Head of caudate nucleus (tissue), 42 donors: ENCODE measurements at regions not wholly inside any gene's neighbourhood (a gene's known extent, or its start where the extent isn't known, plus 50 kb on each side); places are given as distances from the start of the nearest gene placed in this dataset.
"Not testable (repeated sequence)": the region's sequence is repeated elsewhere in the genome, so short reads cannot be mapped to it uniquely, and the experiment has no call there.

ENCODE experiments used
- DNase-seq, 42 donors: peaks; one replicate each; pipeline versions ENCODE4 v3.0.0 to v3.0.0-alpha.2; 2020 to 2021; ENCODE audit warnings: mixed read lengths in 7 of 42
- intact Hi-C: fragments of 100-400 bp; cut with DNase I; formaldehyde crosslinking; loops from one replicate; pipeline ENCODE4 v1.15.0; 2022

DNA sequence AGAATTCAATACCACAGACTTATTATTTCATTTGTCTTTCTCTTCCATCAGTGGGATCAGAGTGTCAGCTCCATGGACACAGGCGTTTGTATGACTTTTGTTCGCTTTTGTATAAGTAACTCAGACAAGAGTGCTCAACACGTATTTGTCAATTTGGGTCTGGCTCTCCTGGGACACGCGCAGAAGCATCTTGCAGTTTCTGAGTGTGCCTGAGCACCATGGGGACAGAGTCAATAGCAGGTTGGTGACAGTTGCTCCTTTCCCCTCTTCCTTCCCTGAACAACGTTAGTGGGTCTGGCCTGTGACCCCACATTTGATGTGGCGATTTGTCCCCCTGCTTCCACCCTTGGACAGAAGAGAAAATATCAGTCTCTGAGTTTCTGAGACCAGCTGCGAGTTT, 120.4 kb upstream of the SDK1 start:
- no peak for DNase-seq
- intact Hi-C loops = no loop called here

DNA sequence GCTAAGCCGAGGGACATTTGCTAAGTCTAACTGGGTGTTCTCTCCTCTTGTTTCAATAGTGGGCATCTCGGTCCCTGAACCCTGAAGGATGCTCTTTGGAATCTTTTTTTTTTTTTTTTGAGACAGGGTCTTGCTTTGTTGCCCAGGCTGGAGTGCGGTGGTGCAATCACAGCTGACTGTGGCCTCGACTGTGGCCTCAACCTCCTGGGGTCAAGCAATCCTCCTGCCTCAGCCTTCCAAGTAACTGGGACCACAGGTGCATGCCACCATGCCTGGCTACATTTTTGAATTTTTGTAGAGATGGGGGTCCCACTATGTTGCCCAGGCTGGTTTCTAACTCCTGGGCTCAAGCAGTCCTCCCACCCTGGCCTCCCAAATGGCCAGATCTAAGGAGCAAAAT, 119.0 kb upstream of the SDK1 start:
- intact Hi-C loops, DNase-seq: not testable (repeated sequence)

DNA sequence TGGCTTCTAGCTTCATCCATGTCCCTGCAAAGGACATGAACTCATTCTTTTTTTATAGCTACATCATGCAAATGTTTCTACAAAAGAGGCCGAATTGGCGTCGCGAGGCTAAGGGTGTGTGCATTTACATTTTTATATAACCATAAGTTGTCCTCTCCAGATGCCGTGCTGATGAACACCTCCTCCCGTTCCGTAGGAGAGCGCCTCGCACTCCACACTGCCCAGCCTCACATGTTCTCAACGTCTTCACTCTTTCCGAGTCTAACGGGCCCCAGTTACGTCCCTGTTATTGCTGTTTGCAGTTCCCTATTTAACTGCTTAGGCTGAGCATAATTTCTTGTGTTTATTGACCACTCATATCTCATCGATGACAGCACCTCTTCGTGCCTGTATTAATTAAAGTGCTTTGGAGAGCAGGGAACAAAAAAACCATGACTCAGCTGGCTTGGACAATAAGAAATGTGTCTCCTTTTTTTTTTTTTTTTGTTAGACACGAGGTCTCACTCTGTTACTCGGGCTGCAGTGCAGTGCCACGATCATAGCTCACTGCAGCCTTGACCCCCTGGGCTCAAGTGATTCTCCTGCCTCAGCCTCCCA, 113.5 kb upstream of the SDK1 start:
- DNase-seq = no peak
- intact Hi-C loops = no loop called here

DNA sequence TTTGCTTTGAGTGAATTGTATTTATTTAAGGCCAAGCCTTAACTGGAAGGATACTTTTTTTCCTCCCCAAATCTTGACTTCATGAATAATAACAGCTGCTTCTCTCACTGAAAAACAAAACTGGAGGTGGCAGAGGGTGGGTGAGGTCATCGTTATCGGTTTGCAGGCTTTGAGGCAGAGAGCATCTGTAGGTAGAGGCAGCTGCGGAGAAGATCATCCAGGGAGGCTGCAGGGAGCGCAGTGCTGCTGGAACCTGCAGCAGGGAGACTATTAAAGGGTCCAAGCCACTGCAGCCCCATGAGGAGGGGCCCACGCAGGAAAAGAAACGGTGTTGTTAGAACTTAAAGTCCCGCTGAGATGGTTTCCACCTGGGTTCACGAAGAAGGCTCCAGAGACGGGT, 112.1 kb upstream of the SDK1 start:
- DNase-seq = no peak
- intact Hi-C loops = no loop called here

DNA sequence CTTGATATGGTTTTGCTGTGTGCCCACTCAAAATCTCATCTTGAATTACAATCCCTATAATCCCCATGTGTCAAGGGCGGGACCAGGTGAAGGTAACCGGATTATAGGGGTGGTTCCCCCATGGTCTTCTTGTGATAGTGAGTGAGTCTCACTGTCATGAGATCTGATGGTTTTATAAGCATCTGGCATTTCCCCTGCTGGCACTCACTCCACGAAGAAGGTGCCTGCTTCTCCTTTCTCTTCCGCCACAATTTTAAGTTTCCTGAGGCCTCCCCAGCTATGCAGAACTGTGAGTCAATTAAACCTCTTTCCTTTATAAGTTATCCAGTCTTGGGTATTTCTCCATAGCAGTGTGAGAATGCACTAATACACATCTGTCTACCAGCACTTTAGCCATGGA, 109.5 kb upstream of the SDK1 start:
- intact Hi-C loops = no loop called here
- DNase-seq = no peak

DNA sequence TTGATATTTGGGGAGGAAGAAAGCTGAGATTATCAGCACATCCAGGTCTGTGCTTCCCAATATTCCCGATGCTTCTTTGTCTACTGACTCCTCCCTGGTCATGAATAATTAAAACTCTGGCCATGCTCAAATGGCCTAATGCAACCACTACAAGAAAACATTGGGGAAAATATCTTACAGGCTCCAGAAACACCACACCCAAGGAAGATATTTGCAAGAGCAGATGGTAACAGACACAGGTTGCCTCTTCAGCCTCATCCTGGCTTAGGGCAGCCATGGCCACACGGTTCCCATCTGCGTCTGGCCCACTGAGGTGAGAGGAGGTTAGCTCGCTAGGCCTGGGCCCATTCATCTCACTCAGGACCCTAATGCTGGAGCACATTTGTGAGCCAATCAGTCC, 108.4 kb upstream of the SDK1 start:
- DNase-seq = no peak
- intact Hi-C loops = no loop called here

DNA sequence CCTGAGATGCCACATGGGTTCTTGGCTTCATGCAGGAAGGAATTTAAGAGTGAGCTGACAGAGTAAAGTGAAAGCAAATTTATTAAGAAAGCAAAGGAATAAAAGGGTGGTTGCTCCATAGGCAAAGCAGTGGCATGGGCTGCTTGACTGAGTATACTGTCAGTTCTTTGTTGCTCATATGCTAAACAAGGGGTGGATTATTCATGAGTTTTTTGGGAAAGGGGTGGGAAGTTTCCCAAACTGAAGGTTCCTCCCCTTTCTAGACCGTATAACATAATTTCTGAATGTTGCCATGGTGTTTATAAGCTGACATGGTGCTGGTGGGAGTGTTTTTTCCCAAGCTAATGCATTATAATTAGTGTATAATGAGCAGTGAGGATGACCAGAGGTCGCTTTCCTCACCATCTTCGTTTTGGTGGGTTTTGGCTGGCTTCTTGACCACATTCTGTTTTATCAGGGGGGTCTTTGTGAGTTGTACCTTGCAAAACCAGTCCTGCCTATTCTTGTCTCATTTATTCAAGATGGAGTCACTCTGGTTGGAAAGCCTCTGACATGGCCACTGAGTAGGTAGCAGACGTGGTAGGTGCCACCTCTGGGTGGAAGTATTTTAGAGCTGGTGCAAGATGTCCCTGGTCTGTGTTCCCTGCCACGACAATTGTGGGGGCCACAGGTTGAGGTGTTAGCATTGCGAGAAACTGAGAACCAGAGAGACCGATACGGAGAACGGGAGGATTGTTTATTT, 107.5 kb upstream of the SDK1 start:
- intact Hi-C loops = no loop called here
- no peak for DNase-seq

DNA sequence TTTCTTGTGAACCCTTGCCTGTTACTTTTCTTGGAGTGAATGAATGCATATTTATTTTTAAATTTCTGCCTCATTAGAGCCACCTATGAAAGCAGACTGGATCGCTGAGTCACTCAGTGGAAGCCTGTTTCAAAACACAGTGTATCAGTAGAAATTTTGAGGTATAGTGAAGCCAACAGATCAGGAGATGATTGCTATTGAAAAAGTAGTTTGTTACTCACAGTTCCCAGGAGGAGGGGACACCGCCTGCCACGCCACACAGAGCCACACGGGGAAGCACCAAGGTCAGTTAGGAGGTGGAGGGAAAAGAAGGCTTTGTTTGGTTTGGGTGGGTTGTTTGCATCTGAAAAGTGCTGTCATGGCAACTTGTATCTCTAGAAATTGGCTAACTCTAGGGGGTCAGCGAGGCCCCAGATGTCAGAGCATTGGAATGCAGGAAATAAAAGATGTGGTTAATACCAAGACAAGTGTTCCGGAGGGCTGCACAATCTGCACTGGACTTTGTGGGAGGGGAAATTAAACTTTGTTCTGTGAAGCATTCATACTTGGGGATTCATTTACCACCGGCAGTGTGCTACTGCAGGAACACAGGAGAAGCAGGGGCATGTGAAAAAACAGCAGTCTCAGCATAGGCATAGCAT, 106.4 kb upstream of the SDK1 start:
- no peak for DNase-seq
- intact Hi-C loops = no loop called here

DNA sequence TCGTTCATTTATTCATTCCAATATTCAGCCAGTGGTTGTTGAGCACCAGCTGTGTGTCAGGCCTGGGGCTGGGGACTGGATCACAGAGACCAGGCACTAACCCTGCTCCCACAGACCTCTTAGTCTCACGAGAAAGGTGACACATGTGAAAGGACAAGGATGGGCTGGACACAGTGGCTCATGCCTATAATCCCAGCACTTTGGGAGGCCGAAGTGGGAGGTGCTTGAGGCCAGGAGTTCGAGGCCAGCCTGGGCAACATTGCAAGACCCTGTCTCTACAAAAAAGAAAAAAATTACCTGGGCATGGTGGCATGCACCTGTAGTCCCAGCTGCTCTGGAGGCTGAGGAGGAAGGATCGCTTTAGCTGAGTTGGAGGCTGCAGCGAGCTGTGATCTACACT, 105.9 kb upstream of the SDK1 start:
- DNase-seq = no peak
- intact Hi-C loops = no loop called here

DNA sequence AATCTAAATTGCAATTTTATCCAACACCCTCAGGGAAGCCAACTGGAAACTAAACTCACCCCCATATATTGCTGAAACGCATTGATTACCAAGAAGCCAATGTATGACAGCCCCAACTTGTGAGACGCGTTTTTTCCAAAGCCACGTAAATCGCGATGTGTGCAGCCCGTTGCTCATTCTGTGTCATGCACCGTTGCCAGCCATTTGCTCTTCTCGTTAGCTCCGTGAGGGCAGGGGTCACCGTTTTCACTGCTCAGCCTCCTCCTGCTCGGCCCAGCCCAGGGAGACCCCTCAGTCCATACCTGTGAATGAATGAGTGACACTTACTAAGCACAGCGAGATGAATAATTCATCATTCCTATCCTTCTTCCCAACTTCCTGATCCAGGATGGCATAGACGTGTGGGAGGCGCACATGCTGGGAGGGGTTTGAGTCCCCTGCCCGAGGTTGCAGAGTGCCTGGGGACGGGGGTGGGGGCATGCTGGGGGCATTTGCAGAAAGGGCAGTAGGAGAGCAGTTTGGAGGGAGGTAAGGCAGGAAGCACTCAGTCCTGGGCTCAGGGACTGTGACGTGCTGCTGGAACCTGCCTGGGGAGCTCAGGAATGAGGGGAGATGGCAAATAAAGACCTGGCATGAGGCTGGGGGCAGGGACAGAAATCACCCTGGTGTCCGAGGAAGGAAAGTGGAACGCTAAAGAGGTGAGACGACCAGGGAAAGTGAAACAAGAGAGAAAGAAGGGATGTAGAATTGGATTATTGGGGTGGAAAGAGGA, 104.2 kb upstream of the SDK1 start:
- intact Hi-C loops = no loop called here
- DNase-seq = no peak

DNA sequence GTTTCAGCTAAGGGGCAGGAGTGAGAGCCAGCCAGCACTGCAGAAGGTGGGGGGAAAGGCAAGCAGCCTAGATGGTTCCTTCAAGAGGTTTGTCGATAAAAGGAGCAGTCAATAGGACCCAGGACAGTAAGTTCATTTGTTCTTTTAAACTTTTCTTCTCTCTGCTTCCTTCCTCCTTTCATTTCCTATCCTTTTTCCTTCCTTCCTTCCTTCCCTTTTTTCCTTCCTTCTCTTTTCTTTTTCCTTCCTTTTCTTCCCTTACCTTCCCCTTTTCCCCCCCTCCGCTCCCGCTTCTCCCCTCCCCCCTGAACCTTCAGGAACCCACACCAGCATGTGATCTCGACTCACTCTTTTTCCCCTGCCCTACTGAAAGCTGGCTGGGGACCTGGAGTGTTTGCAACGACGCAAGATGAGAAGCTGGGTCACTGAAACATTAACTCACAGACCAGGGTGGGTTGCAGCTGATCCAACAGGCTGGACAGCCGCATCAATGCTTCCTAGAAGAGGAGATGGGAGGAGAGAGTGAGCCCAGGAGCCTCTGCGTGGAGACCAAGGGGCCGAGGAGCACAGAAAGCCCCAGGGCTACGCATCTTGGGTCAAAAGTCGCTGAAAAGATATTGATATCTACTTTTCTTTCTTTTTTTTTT, 103.4 kb upstream of the SDK1 start:
- peak in 1 of 42 donors; percentile 10 for DNase-seq
- intact Hi-C loops = no loop called here

DNA sequence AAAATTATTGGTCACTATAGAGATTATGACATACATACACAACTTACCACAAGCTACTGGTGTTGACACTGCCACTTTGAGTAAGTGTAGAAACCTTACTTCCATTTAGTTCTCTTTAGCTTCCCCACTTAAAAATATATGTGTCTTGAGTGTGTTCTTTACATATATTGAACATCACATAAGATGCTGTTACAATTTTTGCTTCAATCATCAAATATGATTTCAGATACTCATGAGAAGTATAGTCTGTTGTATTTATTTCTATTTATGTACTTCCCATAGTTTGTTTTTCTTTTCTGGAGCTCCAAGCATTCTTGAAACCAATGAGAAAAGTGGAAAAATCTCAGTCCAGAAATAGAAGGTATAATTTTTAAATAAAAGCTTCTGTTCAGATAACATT, 102.7 kb upstream of the SDK1 start:
- intact Hi-C loops = no loop called here
- no peak for DNase-seq

DNA sequence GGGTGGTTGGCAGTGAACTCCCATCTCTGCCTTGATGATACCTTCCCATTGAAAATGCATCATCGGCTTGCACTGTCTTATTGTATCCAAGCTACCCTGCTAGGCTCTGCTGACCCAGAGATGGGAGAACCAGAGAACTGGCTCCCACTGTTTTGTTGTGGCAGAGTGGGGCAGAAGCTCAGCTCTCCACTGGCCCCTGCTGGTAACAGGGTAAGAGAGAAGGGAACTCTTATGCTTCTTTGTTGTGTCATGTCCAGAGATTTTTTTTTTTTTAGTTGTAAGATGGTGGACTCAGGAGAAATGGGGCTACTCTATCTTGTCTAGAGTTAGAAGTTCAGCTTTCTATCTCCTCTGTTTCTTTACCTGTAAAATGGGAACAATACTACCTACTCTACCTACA, 100.5 kb upstream of the SDK1 start:
- DNase-seq = peak in 3 of 42 donors; percentile 7 to 24 (median 9)
- intact Hi-C loops = no loop called here

DNA sequence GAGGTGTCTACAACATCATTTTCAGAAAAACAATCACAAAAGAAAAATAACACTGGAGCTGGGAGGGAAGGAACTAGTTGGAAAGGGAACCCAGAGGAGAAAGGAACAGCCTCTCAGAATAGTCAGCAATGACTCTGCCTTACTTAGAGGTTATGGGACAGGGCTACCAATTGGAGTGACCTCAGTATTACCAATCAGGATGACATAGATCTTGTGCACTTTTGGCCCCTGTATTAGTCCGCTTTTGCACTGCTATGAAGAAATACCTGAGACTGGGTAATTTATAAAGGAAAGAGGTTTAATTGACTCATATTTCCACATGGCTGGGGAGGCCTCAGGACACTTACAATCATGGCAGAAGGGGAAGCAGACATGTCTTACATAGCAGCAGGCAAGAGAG, 99.7 kb upstream of the SDK1 start:
- intact Hi-C loops = no loop called here
- DNase-seq = peak in 1 of 42 donors; percentile 5

DNA sequence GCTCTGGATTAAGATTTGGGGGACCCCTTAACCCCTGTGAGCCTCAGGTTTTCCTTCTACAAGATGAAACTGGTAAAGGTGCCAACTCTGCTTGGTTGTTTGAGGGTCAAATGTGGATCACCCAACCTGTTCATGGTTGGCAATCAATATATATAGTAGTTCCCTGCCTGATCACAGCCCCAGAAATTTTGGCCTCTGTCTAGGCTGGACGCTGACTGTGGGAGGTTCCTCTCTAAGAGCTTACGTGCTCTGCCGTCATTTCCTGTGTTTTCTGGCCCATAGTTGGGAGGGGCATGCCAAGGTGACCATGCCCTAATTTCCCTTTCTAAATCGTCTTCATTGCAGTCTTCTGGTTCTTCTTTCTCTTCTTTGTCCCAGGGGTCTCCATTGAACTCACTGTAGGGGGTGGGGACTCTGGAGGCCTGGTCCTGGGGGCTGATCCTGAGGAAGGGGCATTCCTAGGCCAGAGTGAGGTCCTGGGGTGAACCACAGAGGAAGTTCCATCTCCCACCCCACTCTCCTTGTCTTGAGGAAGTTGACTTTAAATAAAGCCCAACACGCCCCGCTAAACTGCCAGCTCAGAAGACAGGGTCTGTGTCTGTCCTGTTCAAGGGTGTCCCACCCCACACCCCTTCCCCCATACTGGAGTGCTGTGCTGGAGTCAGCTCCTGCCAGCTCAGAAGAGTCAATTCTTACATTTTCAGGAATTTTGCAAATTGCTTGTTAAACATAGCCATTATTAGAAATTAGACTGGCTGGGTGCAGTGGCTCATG, 98.9 kb upstream of the SDK1 start:
- DNase-seq = peak in 5 of 42 donors; percentile 2 to 35 (median 22)
- intact Hi-C loops = no loop called here

DNA sequence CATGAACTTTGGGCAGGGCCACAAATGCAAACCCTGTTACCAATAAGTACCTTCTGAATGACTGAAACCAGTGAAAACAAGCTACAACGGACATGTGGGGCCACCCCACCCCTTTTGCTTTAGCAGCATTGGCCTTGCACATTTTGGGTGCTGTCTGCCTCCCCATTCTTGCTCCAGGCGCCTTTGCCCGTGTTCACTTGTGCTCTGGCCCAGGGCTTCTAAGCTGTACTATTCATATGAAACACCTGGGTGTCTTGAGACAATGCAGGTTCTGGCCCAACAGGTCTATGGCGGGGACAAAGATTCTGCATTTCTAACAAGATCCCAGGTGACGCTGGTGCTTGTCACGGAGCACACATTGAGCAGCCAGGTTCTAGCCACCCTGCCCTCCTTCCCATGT, 96.5 kb upstream of the SDK1 start:
- intact Hi-C loops = no loop called here
- DNase-seq = peak in 3 of 42 donors; percentile 1 to 28 (median 12)

DNA sequence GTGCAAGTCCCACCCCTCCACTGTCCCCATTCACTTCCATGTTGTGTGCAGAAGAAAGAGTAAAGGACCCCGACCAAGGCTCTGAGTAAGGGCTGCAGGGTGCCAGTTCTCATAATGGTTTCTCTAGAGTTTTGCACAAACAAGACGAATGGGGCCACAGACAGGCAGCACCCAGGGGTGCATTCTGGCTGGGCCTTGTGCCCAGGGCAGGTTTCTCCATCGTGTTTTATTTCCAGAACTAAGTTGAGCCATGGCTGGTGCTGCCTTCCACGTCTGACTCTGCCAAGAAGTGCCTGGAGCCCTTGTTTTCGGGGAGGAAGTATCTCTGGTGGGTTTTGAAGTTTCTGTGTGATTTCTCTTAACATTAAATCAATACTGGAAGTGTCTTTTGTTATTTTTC, 95.0 kb upstream of the SDK1 start:
- intact Hi-C loops = no loop called here
- peak in 3 of 42 donors; percentile 2 to 12 (median 4) for DNase-seq

DNA sequence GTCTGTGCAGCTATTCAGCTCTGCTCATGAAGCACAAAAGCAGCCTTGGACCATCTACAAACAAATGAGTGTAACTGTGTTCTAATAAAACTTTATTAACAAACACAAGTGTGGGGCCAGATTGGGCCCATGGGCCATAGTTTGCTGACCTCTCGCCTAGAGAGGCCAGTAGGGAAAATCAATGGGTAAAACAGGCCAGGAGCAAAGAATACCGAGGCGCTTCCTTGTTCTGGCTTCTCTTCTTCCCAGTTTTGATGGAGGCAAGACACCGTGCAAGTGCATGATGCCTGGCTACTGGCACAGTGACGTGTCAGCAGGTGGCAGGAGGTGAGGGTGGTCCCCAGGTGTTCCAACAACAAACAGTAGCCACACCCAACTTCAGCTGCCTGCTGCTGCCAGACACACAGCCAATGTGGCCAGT, 94.3 kb upstream of the SDK1 start:
- intact Hi-C loops = no loop called here
- DNase-seq = peak in 3 of 42 donors; percentile 4 to 17 (median 14)
